HG03095 (cell line): ENCODE measurements at regions not wholly inside any gene's neighbourhood (a gene's known extent, or its start where the extent isn't known, plus 50 kb on each side); places are given as distances from the start of the nearest gene placed in this dataset.

Experiments
- ATAC-seq: cut with Tn5 transposase; IDR thresholded peaks from one replicate; pipeline ENCODE4 v1.9.1; 2021; ENCODE audit warnings: moderate library complexity; ENCODE audit not compliant: unreplicated experiment

DNA sequence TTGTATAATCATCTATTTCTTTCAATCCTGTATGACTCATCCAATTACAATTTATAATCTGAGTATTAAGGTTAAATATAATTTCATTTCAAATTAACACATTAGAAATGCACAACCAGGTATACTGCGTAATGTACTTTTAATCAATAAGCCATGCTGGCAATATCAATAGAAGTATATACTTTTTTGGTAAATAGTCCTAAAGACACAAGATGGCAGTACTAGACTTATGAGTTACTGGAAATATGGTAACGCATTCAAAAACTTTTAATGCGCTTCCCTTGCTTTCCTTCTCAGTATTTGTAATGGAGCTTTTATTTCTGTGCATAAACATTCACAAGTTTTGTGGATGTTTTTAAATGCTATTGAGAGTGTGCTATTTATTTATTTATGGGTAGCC lies 1162.0 kb upstream of the TMPRSS15 start:
- no peak for ATAC-seq

DNA sequence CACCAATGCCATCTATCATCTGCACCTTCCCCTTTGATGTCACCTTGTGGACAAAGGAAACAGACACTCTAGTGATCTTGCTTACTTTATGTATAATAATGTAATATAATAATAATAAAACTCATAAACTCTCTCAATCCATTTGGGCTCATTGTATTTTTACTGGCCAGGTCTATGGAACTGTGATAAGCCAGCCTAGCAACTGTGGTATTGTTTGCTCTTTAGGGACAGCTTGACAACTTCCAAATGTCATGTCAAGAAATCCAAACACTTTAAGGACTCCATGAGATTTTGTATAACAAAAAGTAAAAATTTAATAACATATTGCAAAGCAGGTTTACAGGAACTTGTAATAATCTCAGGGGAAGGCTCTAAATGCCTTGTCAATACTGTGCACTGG lies 1163.4 kb upstream of the TMPRSS15 start:
- no peak for ATAC-seq

DNA sequence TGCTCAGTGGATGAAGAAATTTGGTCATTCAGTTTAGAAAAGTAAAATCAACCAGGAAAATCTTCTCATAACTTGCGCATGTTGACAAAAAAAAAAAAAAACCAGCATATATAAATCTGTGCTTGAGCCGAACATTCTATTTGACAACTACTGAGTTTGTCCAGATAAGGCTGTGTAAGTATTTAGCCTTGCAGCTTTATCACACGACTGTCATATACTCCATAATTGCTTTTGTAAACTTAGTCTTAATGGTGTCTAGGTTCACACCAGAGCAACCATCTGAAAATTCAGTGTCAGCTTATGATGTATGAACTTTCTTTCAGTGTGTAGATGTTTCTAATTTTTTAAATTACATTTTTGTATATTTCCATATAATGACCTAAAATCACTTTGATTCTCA lies 1173.8 kb upstream of the TMPRSS15 start:
- no peak for ATAC-seq

DNA sequence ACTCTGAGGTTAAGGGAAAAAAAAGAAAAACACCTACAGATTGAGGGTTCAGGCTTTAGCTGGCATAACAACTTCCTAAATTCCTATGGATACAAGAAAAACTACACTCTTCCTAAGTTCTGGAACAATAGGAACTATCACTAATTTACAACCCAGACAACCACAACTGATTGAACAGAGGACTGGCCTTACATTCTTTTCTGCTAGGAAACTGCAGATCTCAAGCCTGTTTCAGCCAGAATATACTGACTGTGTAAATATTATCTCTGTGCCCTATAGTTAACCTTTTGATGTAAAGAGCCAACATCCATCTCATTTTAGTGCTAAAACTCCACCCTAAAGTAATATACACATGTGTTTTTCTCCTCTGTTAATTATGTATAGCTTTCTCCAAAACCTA lies 1186.5 kb upstream of the TMPRSS15 start:
- no peak for ATAC-seq

DNA sequence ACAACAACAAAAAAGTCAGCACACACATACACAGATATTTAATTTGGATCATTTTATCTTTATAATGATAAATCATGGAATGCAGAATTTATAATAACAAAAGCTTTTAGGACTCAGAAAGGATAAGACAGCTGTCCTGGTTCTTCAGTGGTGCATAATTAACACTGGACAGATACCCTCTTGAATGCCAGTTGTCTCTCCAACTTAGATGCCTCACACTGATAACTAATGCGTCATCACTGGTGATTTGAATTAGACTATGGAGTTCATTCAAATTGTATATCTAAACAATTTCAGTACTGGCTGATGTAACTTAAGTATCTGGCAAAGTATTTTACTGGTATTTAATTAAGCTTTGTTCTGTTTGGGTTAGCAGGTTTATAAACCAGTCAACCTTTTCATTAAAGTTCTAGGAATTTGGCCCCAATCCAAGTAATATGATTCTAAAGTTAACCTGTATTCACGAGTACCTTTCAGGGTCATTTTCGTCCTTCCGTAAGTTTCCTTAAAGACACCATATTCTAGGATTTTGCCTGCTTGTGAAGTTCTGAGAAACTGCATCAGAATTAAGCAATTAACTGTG lies 1199.5 kb upstream of the TMPRSS15 start:
- ATAC-seq: no peak

DNA sequence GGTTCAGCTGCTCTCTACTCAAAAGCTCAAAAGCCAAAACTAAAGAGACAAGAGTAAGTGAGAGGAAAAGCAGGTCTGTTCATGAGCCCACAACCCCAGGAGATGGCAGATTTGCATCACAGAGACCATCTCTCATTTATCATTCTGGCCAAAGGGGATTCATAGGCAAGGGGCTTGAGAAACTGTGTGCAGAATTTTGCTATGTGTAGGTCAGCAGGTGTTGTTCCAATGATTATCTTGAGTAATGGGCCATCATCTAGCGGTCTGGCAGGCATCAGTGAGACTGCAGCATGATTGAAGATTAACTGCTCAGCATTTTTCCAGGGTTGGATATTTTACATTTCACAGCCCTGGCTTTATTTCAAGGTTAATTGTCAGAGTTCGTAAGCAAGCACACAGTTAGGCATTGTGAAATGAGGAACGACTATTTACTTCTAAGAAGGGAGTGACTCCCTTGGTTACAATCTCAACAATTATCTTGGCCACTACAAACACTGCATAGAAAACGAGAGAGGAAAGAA lies 1204.6 kb upstream of the TMPRSS15 start:
- no peak for ATAC-seq

DNA sequence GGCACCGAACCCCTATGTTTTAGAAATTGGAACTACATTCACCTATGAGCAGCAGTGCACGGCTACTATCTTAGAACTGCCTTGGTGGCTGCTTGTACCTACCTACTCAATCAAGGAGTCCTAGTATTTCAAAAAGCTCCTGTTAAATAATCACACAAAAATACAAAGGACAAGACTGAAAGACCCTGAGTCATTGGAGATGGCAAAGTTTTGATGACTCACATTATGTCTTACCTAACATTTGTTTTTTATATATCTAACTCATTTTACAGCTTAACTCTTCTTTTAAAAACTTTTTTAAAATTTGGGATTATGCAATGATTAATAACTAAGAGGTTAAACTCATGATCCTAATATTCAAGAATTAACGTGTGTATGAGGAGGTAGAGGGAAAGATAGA lies 1206.0 kb upstream of the TMPRSS15 start:
- ATAC-seq: no peak

DNA sequence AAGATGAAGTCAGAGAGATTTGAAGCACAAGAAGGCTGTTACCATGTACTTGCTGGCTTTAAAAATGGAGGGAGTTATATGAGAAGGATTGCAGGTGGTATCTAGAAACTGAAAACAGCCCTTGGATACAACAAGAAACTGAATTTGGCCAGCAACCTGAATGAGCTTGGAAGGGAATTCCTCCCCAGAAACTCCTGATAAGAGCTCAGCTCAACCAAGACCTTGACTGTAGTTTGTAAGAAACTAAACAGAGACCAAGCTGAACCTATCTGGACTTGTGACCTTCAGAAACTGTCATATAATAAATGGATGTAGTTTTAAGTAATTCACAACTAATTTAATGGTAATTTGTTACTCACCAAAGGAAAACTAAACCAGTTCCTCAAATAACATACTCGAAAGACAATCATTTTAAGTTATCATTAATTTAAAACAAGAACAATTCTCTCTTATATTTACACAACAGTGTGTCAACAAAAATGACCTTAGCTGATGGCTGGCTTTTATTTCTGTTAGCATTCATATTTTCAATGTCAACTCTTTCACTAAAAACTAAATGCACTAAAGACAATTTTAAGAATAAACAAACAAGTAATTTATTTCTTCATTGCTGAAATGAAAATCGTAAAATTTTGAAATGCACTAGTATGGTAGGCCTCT lies 1218.4 kb upstream of the TMPRSS15 start:
- ATAC-seq: no peak

DNA sequence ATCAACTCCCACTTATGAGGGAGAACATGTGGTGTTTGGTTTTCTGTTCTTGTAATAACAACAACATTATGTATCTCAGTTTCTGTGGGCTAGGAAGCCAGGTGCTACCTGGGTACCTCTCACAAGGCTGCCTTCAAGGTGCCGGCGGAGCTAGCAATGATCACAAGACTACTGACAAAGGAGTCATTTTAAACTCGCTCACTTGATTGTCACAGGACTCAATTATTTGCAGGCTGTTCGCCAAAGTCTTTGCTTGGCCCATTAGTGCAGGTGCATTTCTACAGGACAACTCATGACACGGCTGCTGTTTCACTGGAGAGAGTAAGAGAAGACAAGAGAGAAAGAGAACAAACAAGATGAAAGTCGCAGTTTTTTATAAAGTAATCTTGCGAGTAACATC lies 1237.4 kb upstream of the TMPRSS15 start:
- ATAC-seq: no peak

DNA sequence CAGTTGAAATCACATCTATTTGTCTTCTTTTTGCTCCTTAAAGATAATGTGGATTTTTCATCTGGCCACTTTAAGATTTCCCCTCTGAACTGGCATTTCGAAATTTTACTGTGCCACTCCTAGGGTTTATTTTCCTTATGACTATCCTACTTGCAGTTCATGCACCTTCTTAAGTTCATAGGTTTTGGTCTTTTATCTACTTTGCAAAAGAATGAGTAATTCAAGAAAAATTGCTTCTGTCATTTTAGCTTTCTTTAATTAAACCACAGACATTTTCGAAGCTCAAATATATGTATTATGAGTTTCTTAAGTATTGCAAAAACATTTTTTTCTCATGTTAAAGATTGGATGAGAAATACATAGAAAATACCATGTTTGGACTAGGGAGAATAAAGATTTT lies 1244.8 kb upstream of the TMPRSS15 start:
- no peak for ATAC-seq

DNA sequence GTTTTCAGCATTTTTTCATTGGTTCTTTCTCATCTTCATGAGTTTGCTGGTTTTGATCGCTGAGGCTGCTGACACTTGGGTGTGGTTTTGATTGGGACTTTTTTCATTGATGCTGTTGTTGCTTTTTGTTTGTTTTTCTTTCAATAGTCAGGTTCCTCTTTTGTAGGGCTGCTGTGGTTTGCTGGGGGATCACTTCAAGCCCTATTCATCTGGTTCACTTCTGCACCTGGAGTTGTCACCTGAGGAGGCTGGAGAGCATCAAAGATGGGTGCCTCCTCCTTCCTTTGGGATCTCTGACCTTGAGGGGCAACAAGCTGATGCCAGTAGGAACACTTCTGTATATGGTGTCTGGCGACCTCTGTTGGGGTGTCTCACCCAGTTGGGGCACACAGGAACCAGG lies 1279.9 kb upstream of the TMPRSS15 start:
- ATAC-seq: no peak

DNA sequence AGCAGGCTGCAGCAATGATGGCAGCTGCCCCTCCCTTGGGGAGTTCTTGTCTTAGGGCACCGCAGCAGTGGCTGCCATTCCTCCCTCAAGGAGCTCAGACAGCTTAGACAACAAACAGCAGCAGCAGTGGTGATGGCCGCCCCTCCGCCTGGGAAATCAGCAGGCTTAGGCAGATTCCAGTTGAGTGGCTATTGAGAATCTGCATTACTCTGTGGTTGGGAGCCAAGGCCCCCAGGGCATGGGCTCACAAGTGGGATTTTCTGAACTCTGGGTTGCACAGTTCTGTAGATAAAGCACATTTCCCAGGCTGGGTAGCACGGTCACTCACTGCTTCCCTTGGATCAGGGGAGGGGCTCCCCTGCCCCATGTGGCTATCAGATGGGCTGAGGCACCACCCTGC lies 1280.7 kb upstream of the TMPRSS15 start:
- no peak for ATAC-seq

DNA sequence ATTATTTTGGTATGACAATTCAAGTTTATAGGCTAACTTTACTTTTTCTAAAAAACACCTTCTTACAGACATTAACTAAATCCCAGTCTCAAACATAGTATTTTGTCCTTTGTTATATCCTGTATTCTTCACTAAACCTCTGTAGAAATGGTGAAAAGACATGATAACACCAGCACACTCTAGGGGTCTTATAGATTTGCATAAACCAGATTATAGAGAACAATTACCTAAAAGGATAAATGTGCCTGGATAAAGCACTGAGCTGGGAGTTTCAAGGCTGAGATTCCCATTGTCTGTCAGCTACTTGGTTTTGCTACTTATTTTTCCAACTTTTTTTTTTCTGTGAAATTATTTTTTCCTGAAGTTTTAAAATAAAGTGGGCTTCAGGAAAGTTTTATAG lies 1288.6 kb upstream of the TMPRSS15 start:
- ATAC-seq: no peak

DNA sequence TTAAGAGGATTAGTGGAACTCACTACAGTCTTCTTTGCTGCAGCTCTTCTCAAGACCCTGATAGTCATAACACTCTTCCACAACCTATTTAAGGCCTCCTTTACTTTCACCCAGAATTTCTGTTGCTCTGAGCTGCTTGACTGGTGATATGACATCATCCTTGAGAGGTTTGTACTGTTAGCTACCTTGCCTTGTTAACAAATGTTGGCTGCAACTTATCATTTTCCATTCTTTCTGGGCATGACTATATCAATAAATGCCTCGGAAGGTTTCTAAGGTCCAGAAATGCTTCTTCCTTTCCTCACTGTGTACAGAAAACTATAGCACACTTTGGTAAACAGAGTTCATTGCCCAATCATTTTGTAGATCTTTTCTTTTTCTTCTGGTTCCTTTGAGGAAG lies 1292.2 kb upstream of the TMPRSS15 start:
- no peak for ATAC-seq

DNA sequence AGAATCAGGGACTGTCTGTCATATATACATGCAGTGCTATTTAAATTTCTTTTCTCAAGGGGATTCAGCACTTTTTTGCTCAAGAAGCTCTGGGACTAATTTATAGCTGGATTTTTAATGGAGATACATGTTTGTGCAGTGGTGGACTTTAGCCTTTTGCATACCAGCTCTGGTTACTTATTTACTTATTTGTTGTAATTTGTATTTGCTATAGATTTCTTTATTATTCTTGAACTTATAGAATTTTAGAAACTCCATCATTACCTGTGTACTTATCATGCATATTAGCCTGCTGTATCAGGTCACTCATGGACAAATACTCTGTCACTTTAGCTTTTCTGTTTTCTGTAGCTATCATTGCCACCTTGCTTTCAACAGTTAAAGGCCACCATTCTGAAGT lies 1296.9 kb upstream of the TMPRSS15 start:
- no peak for ATAC-seq

DNA sequence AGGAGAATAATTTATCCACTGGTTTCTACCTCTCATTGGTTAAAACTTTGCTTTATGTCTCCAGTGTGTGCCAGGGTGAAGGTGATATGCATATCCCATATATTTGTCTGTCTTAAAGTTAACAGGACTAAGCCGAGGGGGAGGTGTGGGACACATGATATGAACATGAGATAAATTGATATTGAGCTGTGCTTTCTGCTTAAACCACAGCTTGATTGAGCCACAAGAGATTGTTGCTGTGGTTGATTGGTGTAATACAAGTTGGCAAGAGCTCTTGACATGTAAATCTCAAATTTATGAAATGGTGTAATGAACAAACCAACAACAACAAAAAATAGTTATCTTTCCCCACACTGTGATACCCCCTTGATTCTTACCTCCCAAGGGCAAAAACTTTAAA lies 1295.5 kb upstream of the NCAM2 start:
- ATAC-seq: no peak

DNA sequence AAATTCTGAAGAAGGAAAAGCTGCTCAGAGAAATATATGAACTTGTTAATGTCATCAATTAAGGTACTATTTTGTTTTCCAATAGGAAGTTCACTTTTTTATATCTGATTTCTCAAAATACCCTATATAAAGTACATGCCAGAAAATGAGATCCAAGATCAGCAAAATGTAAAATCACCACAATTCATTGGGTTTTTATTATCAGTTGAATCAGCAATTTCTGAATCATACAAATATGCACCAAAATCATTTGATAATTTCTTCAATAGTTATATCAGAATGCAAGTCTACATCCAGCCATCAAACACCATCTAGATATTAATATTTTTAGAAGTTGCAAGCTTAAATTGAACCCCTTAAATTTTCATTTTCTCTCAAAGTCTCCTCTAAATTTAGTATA lies 1293.4 kb upstream of the NCAM2 start:
- no peak for ATAC-seq

DNA sequence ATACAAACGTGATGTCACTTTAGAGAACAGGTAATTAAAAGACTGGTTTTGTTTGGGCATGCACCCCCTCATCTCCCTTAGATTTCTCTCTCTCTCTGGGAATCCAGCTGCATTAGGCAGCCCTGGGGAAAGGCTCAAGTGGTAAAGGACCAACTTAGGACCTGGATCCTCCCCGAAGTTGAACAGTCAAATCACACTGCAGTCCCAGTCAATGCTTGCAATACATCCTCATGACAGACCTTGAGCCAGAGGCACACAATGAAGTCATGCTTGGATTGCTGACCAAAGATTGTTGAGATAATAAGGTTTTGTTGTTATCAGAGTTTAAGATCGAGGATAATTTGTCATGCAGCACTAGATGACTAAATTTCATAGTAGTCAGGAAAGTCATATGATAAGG lies 1285.8 kb upstream of the NCAM2 start:
- ATAC-seq: no peak

DNA sequence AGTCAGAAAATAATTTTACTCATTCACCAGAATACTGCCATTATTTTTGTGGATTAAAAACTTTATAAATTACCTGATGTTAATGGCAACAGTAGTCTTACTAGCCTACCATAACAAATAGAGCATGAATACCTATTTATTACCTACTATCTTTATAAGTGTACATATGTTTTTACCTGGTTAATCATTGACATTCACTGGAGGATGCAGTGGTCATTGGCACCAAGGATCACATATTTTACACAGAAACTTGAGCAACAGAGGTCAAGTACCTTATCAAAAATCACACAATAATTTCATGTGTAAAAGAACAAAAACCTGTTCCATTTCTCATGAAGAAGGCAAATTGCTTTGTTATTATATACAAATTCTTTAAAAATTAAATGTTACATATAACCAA lies 1284.9 kb upstream of the NCAM2 start:
- no peak for ATAC-seq

DNA sequence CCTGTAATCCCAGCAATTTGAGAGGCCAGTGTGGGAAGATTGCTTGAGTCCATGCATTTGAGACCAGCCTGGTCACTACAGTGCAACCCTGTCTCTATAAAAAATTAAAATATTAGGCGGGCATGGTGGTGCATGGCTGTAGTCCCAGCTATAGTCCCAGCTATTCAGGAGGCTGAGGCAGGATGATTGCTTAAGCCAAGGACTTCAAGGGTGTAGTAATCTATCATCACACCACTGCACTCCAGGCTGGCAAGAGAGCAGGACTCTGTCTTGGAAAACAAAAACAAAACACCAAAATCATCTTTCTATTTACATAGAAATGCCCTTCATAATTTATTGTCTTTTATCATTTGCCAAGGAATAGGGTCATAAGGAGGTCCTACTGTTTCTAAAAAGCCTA lies 1274.1 kb upstream of the NCAM2 start:
- no peak for ATAC-seq

DNA sequence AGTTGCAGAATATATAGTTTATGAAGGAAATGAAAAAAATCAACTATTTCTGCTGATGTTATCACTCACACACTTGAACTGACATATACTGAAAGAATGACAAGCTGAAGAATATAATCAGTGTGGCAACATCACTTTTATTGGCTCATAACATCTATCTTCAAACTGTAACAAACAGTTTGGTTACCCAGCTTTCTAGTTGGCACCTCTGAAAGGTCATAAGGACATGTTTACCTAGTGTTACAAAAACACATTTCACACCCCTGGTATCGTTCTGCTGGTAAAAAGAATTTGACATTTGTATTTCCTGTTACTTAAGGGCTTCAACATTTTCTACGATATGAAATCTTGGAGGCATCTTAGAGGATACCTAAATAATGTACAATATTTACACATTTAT lies 1267.0 kb upstream of the NCAM2 start:
- ATAC-seq: no peak

DNA sequence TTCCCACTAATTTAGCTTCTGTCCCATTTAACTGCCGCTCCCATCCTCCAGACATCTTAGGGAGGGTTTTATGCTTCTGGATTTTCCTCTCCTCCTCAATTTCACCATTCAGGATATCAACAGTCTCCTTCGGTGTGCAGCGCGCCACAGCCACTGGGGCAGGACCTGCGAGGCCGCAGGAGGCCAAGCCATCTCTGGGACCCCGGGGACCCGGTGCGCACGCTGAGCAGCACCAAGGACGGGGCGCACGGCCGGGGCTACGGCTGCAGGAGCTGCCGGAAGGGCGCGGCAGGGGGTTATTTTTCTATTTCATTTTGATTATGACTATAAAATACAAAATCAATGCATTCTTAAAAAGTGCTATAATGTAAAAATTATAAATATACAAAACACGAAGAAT lies 1238.4 kb upstream of the NCAM2 start:
- no peak for ATAC-seq

DNA sequence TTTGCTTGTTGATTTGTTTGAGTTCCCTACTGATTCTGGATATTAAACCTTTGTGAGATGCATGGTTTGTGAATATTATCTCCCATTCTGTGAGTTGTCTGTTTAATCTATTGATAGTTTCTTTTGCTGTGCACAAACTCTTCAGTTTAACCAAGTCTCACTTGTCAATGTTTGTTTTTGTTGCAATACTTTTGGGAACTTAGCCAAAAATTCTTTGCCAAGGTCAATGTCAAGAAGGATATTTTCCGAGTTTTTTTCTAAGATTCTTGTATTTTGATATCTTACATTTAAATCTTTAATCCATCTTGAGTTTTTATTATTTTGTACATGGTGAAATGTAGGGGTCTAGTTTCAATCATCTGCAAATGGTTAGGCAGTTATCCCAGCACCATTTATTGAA lies 1230.7 kb upstream of the NCAM2 start:
- no peak for ATAC-seq
